A549 (cell line): ENCODE measurements at regions not wholly inside any gene's neighbourhood (a gene's known extent, or its start where the extent isn't known, plus 50 kb on each side); places are given as distances from the start of the nearest gene placed in this dataset.

Source experiments
- BHLHE40 ChIP-seq: IDR thresholded peaks from 2 replicates; pipeline ENCODE4 v1.6.1; 2012; ENCODE audit warnings: low read depth, low read length, inconsistent platforms
- POLR2A ChIP-seq: IDR thresholded peaks from 2 replicates; pipeline ENCODE4 v1.6.1; 2012; ENCODE audit warnings: mild to moderate bottlenecking, low read length
- TF ChIP-seq, protein P1 (sequence below): fragments of >200 bp; sonication (Bioruptor Twin); formaldehyde crosslinking; IDR thresholded peaks from 3 replicates; pipeline ENCODE4 v1.5.1; 2016

DNA sequence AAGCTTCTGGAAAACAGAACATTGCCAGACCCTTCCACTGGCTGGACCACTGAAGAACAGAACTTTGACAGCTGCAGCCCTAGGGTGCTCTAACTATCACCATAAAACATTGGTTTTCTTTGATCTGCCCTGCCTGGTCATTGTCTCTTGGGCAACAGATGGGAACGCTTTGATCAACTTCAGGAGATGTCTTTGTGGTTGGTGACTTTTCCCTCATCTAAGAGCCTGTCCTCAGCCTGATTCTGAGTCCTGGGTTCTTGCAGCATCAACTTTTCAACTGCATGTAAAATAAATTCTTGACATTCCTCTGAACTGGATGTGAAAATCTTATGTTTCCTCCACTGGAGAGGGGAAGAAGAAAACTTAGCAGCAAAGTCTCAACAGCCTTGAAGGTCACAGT lies 53.1 kb upstream of the ZNRF2 start:
- TF ChIP-seq POLR2A (no peak), BHLHE40 (no peak)
- TF ChIP-seq, protein P1, sequence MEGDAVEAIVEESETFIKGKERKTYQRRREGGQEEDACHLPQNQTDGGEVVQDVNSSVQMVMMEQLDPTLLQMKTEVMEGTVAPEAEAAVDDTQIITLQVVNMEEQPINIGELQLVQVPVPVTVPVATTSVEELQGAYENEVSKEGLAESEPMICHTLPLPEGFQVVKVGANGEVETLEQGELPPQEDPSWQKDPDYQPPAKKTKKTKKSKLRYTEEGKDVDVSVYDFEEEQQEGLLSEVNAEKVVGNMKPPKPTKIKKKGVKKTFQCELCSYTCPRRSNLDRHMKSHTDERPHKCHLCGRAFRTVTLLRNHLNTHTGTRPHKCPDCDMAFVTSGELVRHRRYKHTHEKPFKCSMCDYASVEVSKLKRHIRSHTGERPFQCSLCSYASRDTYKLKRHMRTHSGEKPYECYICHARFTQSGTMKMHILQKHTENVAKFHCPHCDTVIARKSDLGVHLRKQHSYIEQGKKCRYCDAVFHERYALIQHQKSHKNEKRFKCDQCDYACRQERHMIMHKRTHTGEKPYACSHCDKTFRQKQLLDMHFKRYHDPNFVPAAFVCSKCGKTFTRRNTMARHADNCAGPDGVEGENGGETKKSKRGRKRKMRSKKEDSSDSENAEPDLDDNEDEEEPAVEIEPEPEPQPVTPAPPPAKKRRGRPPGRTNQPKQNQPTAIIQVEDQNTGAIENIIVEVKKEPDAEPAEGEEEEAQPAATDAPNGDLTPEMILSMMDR = no peak
